Kidney (tissue), 13 donors: ENCODE measurements at regions not wholly inside any gene's neighbourhood (a gene's known extent, or its start where the extent isn't known, plus 50 kb on each side); places are given as distances from the start of the nearest gene placed in this dataset.
"Not testable (repeated sequence)": the region's sequence is repeated elsewhere in the genome, so short reads cannot be mapped to it uniquely, and the experiment has no call there.

Source experiments
- DNase-seq, 5 donors: peaks; one replicate each; pipeline ENCODE4 v3.0.0-alpha.2; 2013 to 2020
- FAIRE-seq: peaks from 2 replicates; lab custom pipeline; 2012; peaks lifted over from hg19 to GRCh38; lab: Jason Lieb, UNC
- H3K27ac ChIP-seq, 2 donors: one replicate each; pipeline ENCODE4 v1.7.0; 2013; ENCODE audit warnings: low read depth in 2 of 2, low read length in 2 of 2, inconsistent platforms in 1 of 2
- H3K27me3 ChIP-seq: one replicate; pipeline ENCODE4 v1.7.1; 2013; ENCODE audit warnings: low read length, inconsistent platforms; ENCODE audit not compliant: control insufficient read depth, insufficient read depth
- H3K36me3 ChIP-seq, 3 donors: one replicate each; pipeline versions ENCODE4 v1.7.0 to v1.7.1; 2013; ENCODE audit warnings: low read length in 3 of 3, control low read depth in 1 of 3, inconsistent platforms in 1 of 3; ENCODE audit not compliant: insufficient read depth in 3 of 3, control insufficient read depth in 2 of 3
- H3K4me1 ChIP-seq, 3 donors: one replicate each; pipeline versions ENCODE4 v1.7.0 to v1.7.1; 2013; ENCODE audit warnings: low read length in 3 of 3, inconsistent platforms in 1 of 3, low read depth in 1 of 3; ENCODE audit not compliant: control insufficient read depth in 2 of 3, insufficient read depth in 2 of 3
- H3K4me3 ChIP-seq, 3 donors: one replicate each; pipeline versions ENCODE4 v1.7.0 to v1.8.1; 2013; ENCODE audit warnings: low read length in 3 of 3, control low read depth in 1 of 3, inconsistent platforms in 1 of 3
- H3K9ac ChIP-seq, 3 donors: one replicate each; pipeline versions ENCODE4 v1.7.0 to v1.7.1; 2013; ENCODE audit warnings: low read length in 3 of 3, control low read depth in 1 of 3, inconsistent platforms in 1 of 3
- H3K9me3 ChIP-seq, 3 donors: one replicate each; pipeline versions ENCODE4 v1.7.0 to v1.7.1; 2013; ENCODE audit warnings: low read length in 3 of 3, control low read depth in 1 of 3, inconsistent platforms in 1 of 3; ENCODE audit not compliant: control insufficient read depth in 2 of 3, insufficient read depth in 1 of 3
- intact Hi-C: fragments of 100-400 bp; cut with DNase I; formaldehyde crosslinking; loops from one replicate; pipeline ENCODE4 v1.11.1; 2022
- TF ChIP-seq, protein P1 (sequence below): IDR thresholded peaks from 3 replicates; pipeline ENCODE4 v1.5.1; 2012; ENCODE audit warnings: mild to moderate bottlenecking, moderate library complexity, borderline replicate concordance; ENCODE audit not compliant: insufficient read depth; ENCODE audit errors: extremely low read depth
- donor health status: control.
- donor health status: control.
- donor health status: control.
- donor health status: control.
- donor health status: control.
- donor health status: DM: yes; HTN: yes; CAD: no.
- donor health status: Normal renal cell carcinoma (clear cell type).

DNA sequence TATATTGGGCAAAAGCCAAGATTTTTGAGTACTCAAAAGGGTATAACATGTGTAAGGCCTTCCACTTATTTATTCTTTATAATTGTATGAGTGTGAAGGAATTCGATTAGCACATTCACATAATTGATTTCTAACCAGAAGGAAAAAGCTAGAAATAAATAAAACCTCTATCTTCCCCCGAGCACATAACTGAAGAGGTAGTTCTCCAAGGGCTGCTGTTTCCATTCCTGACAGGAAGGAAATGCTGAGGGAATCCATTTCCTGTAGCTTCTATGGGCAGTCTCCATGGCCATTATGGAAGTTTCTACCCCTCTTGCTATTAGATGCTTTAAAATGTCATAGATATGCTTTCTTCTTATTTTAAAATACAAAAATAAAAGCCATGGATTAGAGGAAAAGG, 70.5 kb upstream of the ABCB5 start:
- no peak overlapping the region for H3K27ac ChIP-seq
- intact Hi-C loops: no loop called here
- H3K9ac ChIP-seq: no peak overlapping the region
- FAIRE-seq: no peak
- H3K27me3 ChIP-seq: no peaks in the 10 kb centered on the region
- H3K36me3 ChIP-seq: no peaks in the 10 kb centered on the region
- TF ChIP-seq, protein P1, sequence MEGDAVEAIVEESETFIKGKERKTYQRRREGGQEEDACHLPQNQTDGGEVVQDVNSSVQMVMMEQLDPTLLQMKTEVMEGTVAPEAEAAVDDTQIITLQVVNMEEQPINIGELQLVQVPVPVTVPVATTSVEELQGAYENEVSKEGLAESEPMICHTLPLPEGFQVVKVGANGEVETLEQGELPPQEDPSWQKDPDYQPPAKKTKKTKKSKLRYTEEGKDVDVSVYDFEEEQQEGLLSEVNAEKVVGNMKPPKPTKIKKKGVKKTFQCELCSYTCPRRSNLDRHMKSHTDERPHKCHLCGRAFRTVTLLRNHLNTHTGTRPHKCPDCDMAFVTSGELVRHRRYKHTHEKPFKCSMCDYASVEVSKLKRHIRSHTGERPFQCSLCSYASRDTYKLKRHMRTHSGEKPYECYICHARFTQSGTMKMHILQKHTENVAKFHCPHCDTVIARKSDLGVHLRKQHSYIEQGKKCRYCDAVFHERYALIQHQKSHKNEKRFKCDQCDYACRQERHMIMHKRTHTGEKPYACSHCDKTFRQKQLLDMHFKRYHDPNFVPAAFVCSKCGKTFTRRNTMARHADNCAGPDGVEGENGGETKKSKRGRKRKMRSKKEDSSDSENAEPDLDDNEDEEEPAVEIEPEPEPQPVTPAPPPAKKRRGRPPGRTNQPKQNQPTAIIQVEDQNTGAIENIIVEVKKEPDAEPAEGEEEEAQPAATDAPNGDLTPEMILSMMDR: no peak
- H3K4me1 ChIP-seq: no peaks in the 10 kb centered on the region
- DNase-seq: no peak
- no peak overlapping the region for H3K4me3 ChIP-seq
- no peaks in the 10 kb centered on the region for H3K9me3 ChIP-seq

DNA sequence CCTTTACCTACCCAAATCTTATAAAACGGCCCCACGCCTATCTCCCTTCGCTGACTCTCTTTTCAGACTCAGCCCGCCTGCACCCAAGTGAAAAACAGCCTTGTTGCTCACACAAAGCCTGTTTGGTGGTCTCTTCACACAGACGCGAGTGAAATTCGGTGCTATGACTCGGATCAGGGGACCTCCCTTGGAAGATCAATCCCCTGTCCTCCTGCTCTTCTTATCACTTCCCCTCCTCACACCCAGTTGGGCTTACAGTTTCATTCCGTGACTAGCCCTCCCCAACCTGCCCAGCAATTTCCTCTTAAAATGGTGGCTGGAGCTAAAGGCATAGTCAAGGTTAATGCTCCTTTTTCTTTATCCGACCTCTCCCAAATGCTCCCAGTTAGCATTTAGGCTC, 68.5 kb upstream of the ABCB5 start:
- H3K9me3 ChIP-seq, DNase-seq, H3K36me3 ChIP-seq, H3K9ac ChIP-seq, H3K4me1 ChIP-seq, FAIRE-seq, H3K27ac ChIP-seq, intact Hi-C loops, H3K27me3 ChIP-seq, H3K4me3 ChIP-seq: not testable (repeated sequence)

DNA sequence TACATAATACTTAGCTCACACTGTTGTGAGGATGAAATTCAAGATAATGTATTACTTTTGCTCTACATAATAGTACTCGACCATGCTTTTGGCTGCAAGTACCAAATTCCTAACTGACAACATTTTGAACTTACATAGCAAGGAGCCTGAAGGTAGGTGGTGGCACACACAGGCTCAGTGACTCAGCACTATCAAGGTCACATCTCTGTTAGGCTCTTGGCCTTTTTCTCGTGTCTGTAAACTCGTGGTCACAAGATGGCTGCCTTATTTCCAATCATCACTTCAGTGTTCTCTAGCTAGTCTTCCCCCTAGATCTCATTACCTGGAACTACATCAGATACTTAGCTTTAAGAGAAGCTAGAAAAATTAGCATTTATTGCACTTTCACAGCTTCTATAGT, 61.4 kb upstream of the ABCB5 start:
- no peak overlapping the region for H3K4me3 ChIP-seq
- H3K36me3 ChIP-seq: no peaks in the 10 kb centered on the region
- DNase-seq (no peak), FAIRE-seq (no peak)
- intact Hi-C loops: no loop called here
- H3K4me1 ChIP-seq: no peaks in the 10 kb centered on the region
- H3K27me3 ChIP-seq: no peaks in the 10 kb centered on the region
- no peak overlapping the region for H3K9ac ChIP-seq
- H3K9me3 ChIP-seq: no peaks in the 10 kb centered on the region
- TF ChIP-seq, protein P1: no peak
- H3K27ac ChIP-seq: no peak overlapping the region

DNA sequence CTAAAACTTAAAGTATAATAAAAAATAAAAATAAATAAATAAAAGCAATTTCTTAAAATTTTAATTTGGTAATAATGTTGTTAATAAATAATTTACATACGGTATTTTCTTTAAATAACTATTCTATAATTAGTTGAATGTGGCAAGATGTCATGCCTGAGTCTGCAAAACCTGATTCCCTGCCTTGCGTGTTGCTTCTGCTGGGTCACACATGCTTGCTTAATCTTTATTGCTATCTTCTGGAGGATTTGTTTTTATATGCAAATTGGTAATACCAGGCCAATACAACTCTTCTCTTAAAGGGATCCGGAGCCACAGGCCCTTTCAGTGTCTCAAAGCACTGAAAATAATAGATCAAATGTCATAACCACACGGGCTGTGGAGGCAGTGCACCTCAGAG, 59.4 kb upstream of the ABCB5 start:
- TF ChIP-seq, protein P1: no peak
- DNase-seq (peak in 1 of 5 donors; percentile 9), FAIRE-seq (no peak)
- Histone ChIP-seq H3K9me3 (no peaks in the 10 kb centered on the region), H3K36me3 (no peaks in the 10 kb centered on the region), H3K4me3 (no peak overlapping the region), H3K27me3 (no peaks in the 10 kb centered on the region), H3K4me1 (no peaks in the 10 kb centered on the region), H3K27ac (no peak overlapping the region), H3K9ac (no peak overlapping the region)
- intact Hi-C loops: no loop called here
